SK-N-SH (cell line): ENCODE measurements at regions not wholly inside any gene's neighbourhood (a gene's known extent, or its start where the extent isn't known, plus 50 kb on each side); places are given as distances from the start of the nearest gene placed in this dataset.

Experiments
- CTCF ChIA-PET: fragments of 300-600, 350-600 bp; formaldehyde crosslinking; extraction: SDS; loops from one replicate; lab custom pipeline; 2021; lab: Yijun Ruan, JAX
- POLR2A ChIA-PET: fragments of 350-600 bp; sonication (Branson Sonifier 250); formaldehyde crosslinking; extraction: SDS; loops from one replicate; lab custom pipeline; 2020; ENCODE audit warnings: antibody characterized with exemption, inconsistent platforms; lab: Yijun Ruan, JAX
- DNase-seq: peaks from one replicate; pipeline ENCODE4 v3.0.0; 2012
- H2AFZ ChIP-seq: fragments of 200-600 bp; sonication (generic); 2 replicates; pipeline ENCODE4 v1.8.1; 2016; ENCODE audit warnings: antibody characterized with exemption, mild to moderate bottlenecking, low read depth
- H3F3A ChIP-seq: fragments of 200-600 bp; sonication (generic); replicated peaks from 2 replicates; pipeline ENCODE3; 2016; ENCODE audit warnings: antibody characterized with exemption, mild to moderate bottlenecking; ENCODE audit not compliant: insufficient read depth
- H3K27ac ChIP-seq, 2 experiments: fragments of 200-500 bp in 1 of 2; fragments of 200-600 bp in 1 of 2; sonication (Bioruptor generic) in 1 of 2; sonication (generic), shearing (Covaris generic) in 1 of 2; 2 replicates each; pipeline versions ENCODE4 v1.5.1 to v1.6.1; 2014 to 2016; ENCODE audit warnings: low read depth in 2 of 2, inconsistent platforms in 1 of 2, low read length in 1 of 2, mild to moderate bottlenecking in 1 of 2, mixed read lengths in 1 of 2
- H3K27me3 ChIP-seq: fragments of 200-600 bp; sonication (generic), shearing (Covaris generic); 2 replicates; pipeline ENCODE4 v1.6.1; 2016; ENCODE audit warnings: mixed run types; ENCODE audit not compliant: insufficient read depth
- H3K36me3 ChIP-seq, 2 experiments: fragments of 200-500 bp in 1 of 2; fragments of 200-600 bp in 1 of 2; sonication (Bioruptor generic) in 1 of 2; sonication (generic) in 1 of 2; replicated peaks in 1 of 2; 2 replicates each; pipeline versions ENCODE3 to v1.5.1; 2014 to 2016; ENCODE audit warnings: low read length in 1 of 2, mild to moderate bottlenecking in 1 of 2; ENCODE audit not compliant: insufficient read depth in 2 of 2, control insufficient read depth in 1 of 2
- H3K4me1 ChIP-seq, 2 experiments: fragments of 200-500 bp in 1 of 2; fragments of 200-600 bp in 1 of 2; sonication (Bioruptor generic) in 1 of 2; sonication (generic), shearing (Covaris generic) in 1 of 2; 2 replicates each; pipeline versions ENCODE4 v1.5.1 to v1.6.1; 2014 to 2016; ENCODE audit warnings: low read depth in 1 of 2, low read length in 1 of 2, mixed run types in 1 of 2; ENCODE audit not compliant: insufficient read depth in 2 of 2, control insufficient read depth in 1 of 2
- H3K4me2 ChIP-seq: fragments of 200-600 bp; sonication (generic), shearing (Covaris generic); 2 replicates; pipeline ENCODE4 v1.6.1; 2017; ENCODE audit warnings: mixed run types
- H3K4me3 ChIP-seq, 2 experiments: fragments of 200-500 bp in 1 of 2; fragments of 200-600 bp in 1 of 2; sonication (Bioruptor generic) in 1 of 2; sonication (generic), shearing (Covaris generic) in 1 of 2; 2 replicates each; pipeline versions ENCODE4 v1.5.1 to v1.8.1; 2014 to 2016; ENCODE audit warnings: low read depth in 2 of 2, inconsistent platforms in 1 of 2, low read length in 1 of 2, mild to moderate bottlenecking in 1 of 2, mixed read lengths in 1 of 2, moderate library complexity in 1 of 2
- H3K79me2 ChIP-seq: fragments of 200-600 bp; sonication (generic); 2 replicates; pipeline ENCODE4 v1.8.1; 2017; ENCODE audit warnings: mild to moderate bottlenecking; ENCODE audit not compliant: insufficient read depth
- H3K9ac ChIP-seq: fragments of 200-600 bp; sonication (generic); 2 replicates; pipeline ENCODE4 v1.6.1; 2017; ENCODE audit warnings: mixed run types
- H3K9me2 ChIP-seq: fragments of 200-600 bp; sonication (generic); 2 replicates; pipeline ENCODE4 v1.6.1; 2017; ENCODE audit warnings: mixed run types
- H3K9me3 ChIP-seq: fragments of 200-600 bp; sonication (generic); 2 replicates; pipeline ENCODE4 v1.6.1; 2017; ENCODE audit warnings: mixed run types, mild to moderate bottlenecking, moderate library complexity
- H4K20me1 ChIP-seq: fragments of 200-600 bp; sonication (generic); 2 replicates; pipeline ENCODE4 v1.6.1; 2017; ENCODE audit warnings: mild to moderate bottlenecking, mixed run types; ENCODE audit not compliant: insufficient read depth
- CHD2 ChIP-seq: fragments of 150-350 bp; IDR thresholded peaks from 2 replicates; pipeline ENCODE4 v1.6.1; 2018; ENCODE audit warnings: low read length; ENCODE audit not compliant: partially characterized antibody
- FOXJ3 ChIP-seq: sonication (generic); formaldehyde crosslinking; IDR thresholded peaks from 2 replicates; pipeline ENCODE4 v1.5.1; 2020; ENCODE audit warnings: mild to moderate bottlenecking, missing genetic modification reagents
- FOXM1 ChIP-seq: IDR thresholded peaks from 2 replicates; pipeline ENCODE4 v1.4.0; 2012; ENCODE audit warnings: low read depth, mild to moderate bottlenecking
- GATA2 ChIP-seq: sonication (generic); formaldehyde crosslinking; IDR thresholded peaks from 2 replicates; pipeline ENCODE4 v1.5.0; 2020; ENCODE audit warnings: mild to moderate bottlenecking, missing genetic modification reagents
- JUND ChIP-seq: IDR thresholded peaks from 2 replicates; pipeline ENCODE4 v1.4.0; 2012
- MXI1 ChIP-seq: IDR thresholded peaks from 2 replicates; pipeline ENCODE4 v1.6.1; 2012; ENCODE audit warnings: mild to moderate bottlenecking, low read depth, low read length, improper control_type of control experiment
- NFIC ChIP-seq: IDR thresholded peaks from 2 replicates; pipeline ENCODE4 v1.4.0; 2012; ENCODE audit warnings: borderline replicate concordance
- NRF1 ChIP-seq: IDR thresholded peaks from 2 replicates; pipeline ENCODE4 v1.6.1; 2012; ENCODE audit warnings: low read depth, mild to moderate bottlenecking, low read length
- POLR2AphosphoS5 ChIP-seq: IDR thresholded peaks from 2 replicates; pipeline ENCODE4 v1.6.1; 2012; ENCODE audit warnings: low read depth, low read length
- REST ChIP-seq: IDR thresholded peaks from 2 replicates; pipeline ENCODE4 v1.6.1; 2012; ENCODE audit warnings: mild to moderate bottlenecking, low read depth, low read length, moderate library complexity
- SIN3A ChIP-seq: IDR thresholded peaks from 2 replicates; pipeline ENCODE4 v1.6.1; 2012; ENCODE audit warnings: low read depth, mild to moderate bottlenecking, low read length, moderate library complexity, borderline replicate concordance
- TCF12 ChIP-seq: IDR thresholded peaks from 2 replicates; pipeline ENCODE4 v1.4.0; 2012
- ZBTB33 ChIP-seq: IDR thresholded peaks from 2 replicates; pipeline ENCODE4 v1.4.0; 2012; ENCODE audit warnings: low read depth, borderline replicate concordance
- WGBS: methylation state at CpG from one replicate; pipeline ENCODE4 v1.1.6; 2017; ENCODE audit warnings: low lambda C conversion rate; 5-methylcytosine and 5-hydroxymethylcytosine counted together
- TF ChIP-seq, protein P1 (sequence below): fragments of 200-600 bp; sonication (generic); IDR thresholded peaks from 2 replicates; pipeline ENCODE4 v1.6.1; 2017; ENCODE audit warnings: antibody characterized with exemption, mild to moderate bottlenecking, moderate library complexity
- TF ChIP-seq, protein P2 (sequence below): fragments of 150-350 bp; IDR thresholded peaks from 2 replicates; pipeline ENCODE4 v1.6.1; 2017; ENCODE audit warnings: antibody characterized with exemption, low read length, low read depth, borderline replicate concordance
- TF ChIP-seq, protein P3 (sequence below): fragments of 150-350 bp; IDR thresholded peaks from 2 replicates; pipeline ENCODE4 v1.6.1; 2016; ENCODE audit warnings: mild to moderate bottlenecking, low read depth, low read length

DNA sequence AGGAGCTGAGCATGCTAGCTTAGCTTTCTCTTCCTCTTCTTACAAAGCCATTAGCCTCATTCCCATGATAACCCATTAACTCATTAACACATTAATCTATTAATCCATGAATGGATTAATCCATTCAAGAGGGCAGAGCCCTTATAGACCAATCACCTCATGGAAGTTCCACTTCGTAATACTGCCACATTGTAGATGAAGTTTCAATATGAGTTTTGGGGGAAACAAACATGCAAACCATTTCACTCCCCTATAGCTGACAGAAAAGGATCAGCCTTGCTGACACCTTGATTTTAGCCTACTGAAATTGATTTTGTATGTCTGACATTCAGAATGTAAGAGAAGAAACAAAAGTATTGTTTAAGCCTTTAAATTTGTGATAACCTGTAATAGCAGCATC is 251.8 kb upstream of the GALNTL6 start:
- CTCF ChIA-PET: no interaction called here
- H3K4me3 ChIP-seq: no peak overlapping the region
- H2AFZ ChIP-seq: no peak overlapping the region
- no peaks in the 10 kb centered on the region for H3K4me1 ChIP-seq
- 10% methylated on average over 1 of the region's 1 CpG for WGBS
- DNase-seq: no peak
- H4K20me1 ChIP-seq: no peaks in the 10 kb centered on the region
- POLR2A ChIA-PET: no interaction called here
- no peaks in the 10 kb centered on the region for H3K27me3 ChIP-seq
- no peak for TF ChIP-seq REST
- TF ChIP-seq POLR2AphosphoS5: no peak
- TF ChIP-seq ZBTB33: no peak
- no peak for TF ChIP-seq CHD2
- no peak for TF ChIP-seq TCF12
- no peak for TF ChIP-seq MXI1
- no peak for TF ChIP-seq JUND
- no peak for TF ChIP-seq GATA2 (CRISPR knock-in tag)
- TF ChIP-seq FOXM1: no peak
- TF ChIP-seq NFIC: no peak
- TF ChIP-seq, protein P1, sequence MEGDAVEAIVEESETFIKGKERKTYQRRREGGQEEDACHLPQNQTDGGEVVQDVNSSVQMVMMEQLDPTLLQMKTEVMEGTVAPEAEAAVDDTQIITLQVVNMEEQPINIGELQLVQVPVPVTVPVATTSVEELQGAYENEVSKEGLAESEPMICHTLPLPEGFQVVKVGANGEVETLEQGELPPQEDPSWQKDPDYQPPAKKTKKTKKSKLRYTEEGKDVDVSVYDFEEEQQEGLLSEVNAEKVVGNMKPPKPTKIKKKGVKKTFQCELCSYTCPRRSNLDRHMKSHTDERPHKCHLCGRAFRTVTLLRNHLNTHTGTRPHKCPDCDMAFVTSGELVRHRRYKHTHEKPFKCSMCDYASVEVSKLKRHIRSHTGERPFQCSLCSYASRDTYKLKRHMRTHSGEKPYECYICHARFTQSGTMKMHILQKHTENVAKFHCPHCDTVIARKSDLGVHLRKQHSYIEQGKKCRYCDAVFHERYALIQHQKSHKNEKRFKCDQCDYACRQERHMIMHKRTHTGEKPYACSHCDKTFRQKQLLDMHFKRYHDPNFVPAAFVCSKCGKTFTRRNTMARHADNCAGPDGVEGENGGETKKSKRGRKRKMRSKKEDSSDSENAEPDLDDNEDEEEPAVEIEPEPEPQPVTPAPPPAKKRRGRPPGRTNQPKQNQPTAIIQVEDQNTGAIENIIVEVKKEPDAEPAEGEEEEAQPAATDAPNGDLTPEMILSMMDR: no peak
- no peak for TF ChIP-seq FOXJ3
- no peak for TF ChIP-seq SIN3A
- TF ChIP-seq, protein P2, sequence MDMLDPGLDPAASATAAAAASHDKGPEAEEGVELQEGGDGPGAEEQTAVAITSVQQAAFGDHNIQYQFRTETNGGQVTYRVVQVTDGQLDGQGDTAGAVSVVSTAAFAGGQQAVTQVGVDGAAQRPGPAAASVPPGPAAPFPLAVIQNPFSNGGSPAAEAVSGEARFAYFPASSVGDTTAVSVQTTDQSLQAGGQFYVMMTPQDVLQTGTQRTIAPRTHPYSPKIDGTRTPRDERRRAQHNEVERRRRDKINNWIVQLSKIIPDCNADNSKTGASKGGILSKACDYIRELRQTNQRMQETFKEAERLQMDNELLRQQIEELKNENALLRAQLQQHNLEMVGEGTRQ: no peak
- TF ChIP-seq NRF1: no peak
- TF ChIP-seq, protein P3, sequence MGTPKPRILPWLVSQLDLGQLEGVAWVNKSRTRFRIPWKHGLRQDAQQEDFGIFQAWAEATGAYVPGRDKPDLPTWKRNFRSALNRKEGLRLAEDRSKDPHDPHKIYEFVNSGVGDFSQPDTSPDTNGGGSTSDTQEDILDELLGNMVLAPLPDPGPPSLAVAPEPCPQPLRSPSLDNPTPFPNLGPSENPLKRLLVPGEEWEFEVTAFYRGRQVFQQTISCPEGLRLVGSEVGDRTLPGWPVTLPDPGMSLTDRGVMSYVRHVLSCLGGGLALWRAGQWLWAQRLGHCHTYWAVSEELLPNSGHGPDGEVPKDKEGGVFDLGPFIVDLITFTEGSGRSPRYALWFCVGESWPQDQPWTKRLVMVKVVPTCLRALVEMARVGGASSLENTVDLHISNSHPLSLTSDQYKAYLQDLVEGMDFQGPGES: no peak
- H3K9me2 ChIP-seq: no peaks in the 10 kb centered on the region
- no peaks in the 10 kb centered on the region for H3K36me3 ChIP-seq
- no peaks in the 10 kb centered on the region for H3K9me3 ChIP-seq
- H3K9ac ChIP-seq: no peak overlapping the region
- H3K4me2 ChIP-seq: no peak overlapping the region
- no peak overlapping the region for H3K27ac ChIP-seq
- H3F3A ChIP-seq: no peaks in the 10 kb centered on the region
- H3K79me2 ChIP-seq: no peaks in the 10 kb centered on the region
